Cardiac muscle cell (in vitro differentiated cells and primary cell): ENCODE measurements at regions not wholly inside any gene's neighbourhood (a gene's known extent, or its start where the extent isn't known, plus 50 kb on each side); places are given as distances from the start of the nearest gene placed in this dataset.

ENCODE experiments used
- DNase-seq, 2 donors: peaks; one replicate each; pipeline versions ENCODE4 v3.0.0 to v3.0.0-alpha.2; 2010 to 2017; ENCODE audit warnings: low read depth in 1 of 2, low spot score in 1 of 2
- H3K27ac ChIP-seq: fragments of 200-600 bp; sonication (generic); 2 replicates; pipeline ENCODE4 v1.5.1; 2016
- H3K27me3 ChIP-seq: fragments of 200-600 bp; sonication (generic); 2 replicates; pipeline ENCODE4 v1.6.0; 2016; ENCODE audit warnings: control low read depth
- H3K36me3 ChIP-seq: fragments of 200-600 bp; sonication (generic); 2 replicates; pipeline ENCODE4 v1.5.1; 2016; ENCODE audit warnings: control low read depth
- H3K4me1 ChIP-seq: fragments of 200-600 bp; sonication (generic); 2 replicates; pipeline ENCODE4 v1.8.1; 2017; ENCODE audit warnings: low read depth, mild to moderate bottlenecking, mixed run types
- H3K4me3 ChIP-seq: fragments of 200-600 bp; sonication (generic); 2 replicates; pipeline ENCODE4 v1.5.1; 2016; ENCODE audit warnings: mild to moderate bottlenecking
- H3K9me3 ChIP-seq: fragments of 200-600 bp; sonication (generic); 2 replicates; pipeline ENCODE4 v1.5.1; 2017; ENCODE audit warnings: low read depth, mild to moderate bottlenecking, control low read depth
- CTCF ChIP-seq: IDR thresholded peaks from 2 replicates; pipeline ENCODE4 v1.5.1; 2012; ENCODE audit warnings: low read depth, mild to moderate bottlenecking, low read length

GRCh38 chr4:11487868-11488544, 59.3 kb upstream of the HS3ST1 start:
- no peak overlapping the region for H3K4me3 ChIP-seq
- H3K4me1 ChIP-seq: no peaks in the 10 kb centered on the region
- no peak for TF ChIP-seq CTCF
- no peaks in the 10 kb centered on the region for H3K27me3 ChIP-seq
- no peaks in the 10 kb centered on the region for H3K9me3 ChIP-seq
- no peaks in the 10 kb centered on the region for H3K36me3 ChIP-seq
- H3K27ac ChIP-seq: no peak overlapping the region
- peak in 1 of 2 donors; percentile 64 for DNase-seq

GRCh38 chr4:11487139-11487538, 58.4 kb upstream of the HS3ST1 start:
- Histone ChIP-seq H3K27me3 (no peaks in the 10 kb centered on the region), H3K4me1 (no peaks in the 10 kb centered on the region), H3K4me3 (no peak overlapping the region), H3K27ac (no peak overlapping the region), H3K36me3 (no peaks in the 10 kb centered on the region), H3K9me3 (no peaks in the 10 kb centered on the region)
- DNase-seq: no peak
- no peak for TF ChIP-seq CTCF

- H3K4me1 ChIP-seq: no peaks in the 10 kb centered on the region
- TF ChIP-seq CTCF: no peak
- no peaks in the 10 kb centered on the region for H3K27me3 ChIP-seq
- DNase-seq: no peak
- no peaks in the 10 kb centered on the region for H3K9me3 ChIP-seq
- H3K4me3 ChIP-seq: no peak overlapping the region
- H3K36me3 ChIP-seq: no peaks in the 10 kb centered on the region
- H3K27ac ChIP-seq: no peak overlapping the region
Observed at GRCh38 chr4:11485926-11486325, 57.2 kb upstream of the HS3ST1 start.

- no peak for TF ChIP-seq CTCF
- H3K4me1 ChIP-seq: no peaks in the 10 kb centered on the region
- DNase-seq: no peak
Observed at GRCh38 chr4:11484531-11484930, 55.8 kb upstream of the HS3ST1 start.

GRCh38 chr4:11483046-11483445, 54.4 kb upstream of the HS3ST1 start:
- H3K27me3 ChIP-seq: no peaks in the 10 kb centered on the region

More at GRCh38 chr4:11484531-11484930, 55.8 kb upstream of the HS3ST1 start:
- H3K4me3 ChIP-seq: no peak overlapping the region
- H3K9me3 ChIP-seq: no peaks in the 10 kb centered on the region
- no peak overlapping the region for H3K27ac ChIP-seq
- no peaks in the 10 kb centered on the region for H3K27me3 ChIP-seq
- no peaks in the 10 kb centered on the region for H3K36me3 ChIP-seq

More at GRCh38 chr4:11483046-11483445, 54.4 kb upstream of the HS3ST1 start:
- Histone ChIP-seq H3K27ac (no peak overlapping the region), H3K9me3 (no peaks in the 10 kb centered on the region), H3K36me3 (no peaks in the 10 kb centered on the region), H3K4me1 (no peaks in the 10 kb centered on the region), H3K4me3 (no peak overlapping the region)
- no peak for TF ChIP-seq CTCF
- DNase-seq: no peak
